HepG2 (cell line): ENCODE measurements at regions not wholly inside any gene's neighbourhood (a gene's known extent, or its start where the extent isn't known, plus 50 kb on each side); places are given as distances from the start of the nearest gene placed in this dataset.

Source experiments
- ATF7 ChIP-seq, 2 experiments: fragments of 450-650 bp in 1 of 2; sonication (generic) in 1 of 2; formaldehyde crosslinking in 1 of 2; IDR thresholded peaks; 2 replicates each; pipeline versions ENCODE4 v1.4.0 to v1.6.1; 2016 to 2020; ENCODE audit warnings: antibody characterized with exemption in 1 of 2, mild to moderate bottlenecking in 1 of 2, missing genetic modification reagents in 1 of 2
- EZH2 ChIP-seq: conservative IDR thresholded peaks from 2 replicates; pipeline ENCODE4 v1.6.1; 2012; ENCODE audit warnings: mild to moderate bottlenecking, low read depth, low read length, moderate library complexity
- KDM2A ChIP-seq: sonication (generic); formaldehyde crosslinking; IDR thresholded peaks from 2 replicates; pipeline ENCODE4 v1.4.0; 2020; ENCODE audit warnings: low read depth, missing genetic modification reagents, borderline replicate concordance
- POLR2A ChIP-seq, 2 experiments: IDR thresholded peaks; 2 replicates each; pipeline ENCODE4 v1.6.1; 2011; ENCODE audit warnings: low read depth in 2 of 2, low read length in 2 of 2, mild to moderate bottlenecking in 1 of 2, moderate library complexity in 1 of 2; ENCODE audit not compliant: insufficient read depth in 1 of 2
- RCOR2 ChIP-seq: IDR thresholded peaks from 2 replicates; pipeline ENCODE4 v1.6.1; 2016; ENCODE audit warnings: missing biosample characterization, missing genetic modification reagents
- TAF15 ChIP-seq: fragments of 200-400 bp; formaldehyde crosslinking; IDR thresholded peaks from one replicate; pipeline ENCODE4 v1.6.1; 2018; ENCODE audit warnings: mild to moderate bottlenecking, low read depth, low read length; ENCODE audit not compliant: poor library complexity, severe bottlenecking
- XRCC5 ChIP-seq: fragments of 200-400 bp; formaldehyde crosslinking; optimal IDR thresholded peaks from 2 replicates; pipeline ENCODE3; 2017; ENCODE audit warnings: mild to moderate bottlenecking, low read length
- TF ChIP-seq, protein P1 (sequence below): sonication (generic); formaldehyde crosslinking; IDR thresholded peaks from 2 replicates; pipeline ENCODE4 v1.8.0; 2022; ENCODE audit warnings: low read depth, missing genetic modification reagents
- TF ChIP-seq, protein P2 (sequence below): conservative IDR thresholded peaks from 2 replicates; pipeline ENCODE4 v1.6.1; 2018; ENCODE audit warnings: missing genetic modification reagents

DNA sequence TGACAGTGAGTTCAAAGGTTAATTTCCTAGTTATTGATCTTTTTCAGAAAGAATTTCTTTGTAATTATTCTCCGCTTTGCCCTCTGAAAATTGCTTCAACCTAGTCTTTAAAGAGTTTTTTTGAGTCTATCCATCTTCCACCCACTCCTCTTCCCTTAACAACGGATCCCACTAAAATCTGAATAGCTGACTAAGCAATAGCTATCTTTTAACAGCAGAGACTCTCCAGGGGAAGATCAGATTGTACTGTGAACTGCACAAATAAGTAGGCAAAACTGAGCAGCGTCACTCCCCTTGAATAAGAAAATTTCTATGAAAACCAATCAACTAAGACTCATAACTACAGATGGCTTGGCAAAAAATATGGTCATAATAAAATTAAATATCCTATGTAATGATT lies 127.9 kb downstream of the TUSC7 start:
- TF ChIP-seq, protein P1, sequence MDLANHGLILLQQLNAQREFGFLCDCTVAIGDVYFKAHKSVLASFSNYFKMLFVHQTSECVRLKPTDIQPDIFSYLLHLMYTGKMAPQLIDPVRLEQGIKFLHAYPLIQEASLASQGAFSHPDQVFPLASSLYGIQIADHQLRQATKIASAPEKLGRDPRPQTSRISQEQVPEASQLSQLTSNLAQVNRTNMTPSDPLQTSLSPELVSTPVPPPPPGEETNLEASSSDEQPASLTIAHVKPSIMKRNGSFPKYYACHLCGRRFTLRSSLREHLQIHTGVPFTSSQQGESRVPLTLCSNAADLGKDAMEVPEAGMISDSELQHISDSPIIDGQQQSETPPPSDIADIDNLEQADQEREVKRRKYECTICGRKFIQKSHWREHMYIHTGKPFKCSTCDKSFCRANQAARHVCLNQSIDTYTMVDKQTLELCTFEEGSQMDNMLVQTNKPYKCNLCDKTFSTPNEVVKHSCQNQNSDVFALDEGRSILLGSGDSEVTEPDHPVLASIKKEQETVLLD (CRISPR knock-in tag): no peak
- TF ChIP-seq, protein P2, sequence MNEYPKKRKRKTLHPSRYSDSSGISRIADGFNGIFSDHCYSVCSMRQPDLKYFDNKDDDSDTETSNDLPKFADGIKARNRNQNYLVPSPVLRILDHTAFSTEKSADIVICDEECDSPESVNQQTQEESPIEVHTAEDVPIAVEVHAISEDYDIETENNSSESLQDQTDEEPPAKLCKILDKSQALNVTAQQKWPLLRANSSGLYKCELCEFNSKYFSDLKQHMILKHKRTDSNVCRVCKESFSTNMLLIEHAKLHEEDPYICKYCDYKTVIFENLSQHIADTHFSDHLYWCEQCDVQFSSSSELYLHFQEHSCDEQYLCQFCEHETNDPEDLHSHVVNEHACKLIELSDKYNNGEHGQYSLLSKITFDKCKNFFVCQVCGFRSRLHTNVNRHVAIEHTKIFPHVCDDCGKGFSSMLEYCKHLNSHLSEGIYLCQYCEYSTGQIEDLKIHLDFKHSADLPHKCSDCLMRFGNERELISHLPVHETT (CRISPR knock-in tag): no peak
- TF ChIP-seq TAF15 (no peak), ATF7 (IDR thresholded peaks at IDR 0.05) (no peak), ATF7 (CRISPR knock-in tag; IDR thresholded peaks at IDR 0.05) (no peak), POLR2A (IDR thresholded peaks at IDR 0.05; ENCODE audit: insufficient read depth in 1 of 2, low read depth in 2 of 2, low read length in 2 of 2) (no peak), KDM2A (CRISPR knock-in tag) (no peak), XRCC5 (no peak), EZH2 (no peak), RCOR2 (CRISPR knock-in tag) (no peak)
